ENCODE measurements at regions not wholly inside any gene's neighbourhood (a gene's known extent, or its start where the extent isn't known, plus 50 kb on each side); places are given as distances from the start of the nearest gene placed in this dataset.

GRCh38 chr2:114373591-114373990 lies 68.8 kb upstream of the DPP10 start:
- H3K4me3 ChIP-seq (ENCODE audit: low read depth, low read length) = no peak overlapping the region
- no peak for DNase-seq (ENCODE audit: low read depth, low spot score)
- in situ Hi-C loops (cut with HindIII; ENCODE audit: low sequenced_read_pairs) = no loop called here
- TF ChIP-seq, protein P1, sequence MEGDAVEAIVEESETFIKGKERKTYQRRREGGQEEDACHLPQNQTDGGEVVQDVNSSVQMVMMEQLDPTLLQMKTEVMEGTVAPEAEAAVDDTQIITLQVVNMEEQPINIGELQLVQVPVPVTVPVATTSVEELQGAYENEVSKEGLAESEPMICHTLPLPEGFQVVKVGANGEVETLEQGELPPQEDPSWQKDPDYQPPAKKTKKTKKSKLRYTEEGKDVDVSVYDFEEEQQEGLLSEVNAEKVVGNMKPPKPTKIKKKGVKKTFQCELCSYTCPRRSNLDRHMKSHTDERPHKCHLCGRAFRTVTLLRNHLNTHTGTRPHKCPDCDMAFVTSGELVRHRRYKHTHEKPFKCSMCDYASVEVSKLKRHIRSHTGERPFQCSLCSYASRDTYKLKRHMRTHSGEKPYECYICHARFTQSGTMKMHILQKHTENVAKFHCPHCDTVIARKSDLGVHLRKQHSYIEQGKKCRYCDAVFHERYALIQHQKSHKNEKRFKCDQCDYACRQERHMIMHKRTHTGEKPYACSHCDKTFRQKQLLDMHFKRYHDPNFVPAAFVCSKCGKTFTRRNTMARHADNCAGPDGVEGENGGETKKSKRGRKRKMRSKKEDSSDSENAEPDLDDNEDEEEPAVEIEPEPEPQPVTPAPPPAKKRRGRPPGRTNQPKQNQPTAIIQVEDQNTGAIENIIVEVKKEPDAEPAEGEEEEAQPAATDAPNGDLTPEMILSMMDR (IDR thresholded peaks at IDR 0.05; ENCODE audit: low read depth, low read length) = no peak

GRCh38 chr2:114384441-114384840 lies 58.0 kb upstream of the DPP10 start:
- H3K4me3 ChIP-seq (ENCODE audit: low read depth, low read length) = no peak overlapping the region
- in situ Hi-C loops (cut with HindIII; ENCODE audit: low sequenced_read_pairs) = no loop called here
- DNase-seq (ENCODE audit: low read depth, low spot score) = no peak
- TF ChIP-seq, protein P1 (IDR thresholded peaks at IDR 0.05; ENCODE audit: low read depth, low read length) = no peak

- in situ Hi-C loops (cut with HindIII; ENCODE audit: low sequenced_read_pairs) = no loop called here
- TF ChIP-seq, protein P1 (IDR thresholded peaks at IDR 0.05; ENCODE audit: low read depth, low read length) = no peak
- H3K4me3 ChIP-seq (ENCODE audit: low read depth, low read length) = no peak overlapping the region
- no peak for DNase-seq (ENCODE audit: low read depth, low spot score)
These were observed 53.4 kb upstream of the DPP10 start for GRCh38 chr2:114389021-114389420.

Data from astrocyte of the spinal cord (primary cell).